ENCODE measurements at regions not wholly inside any gene's neighbourhood (a gene's known extent, or its start where the extent isn't known, plus 50 kb on each side); places are given as distances from the start of the nearest gene placed in this dataset.

GRCh38 chr18:35780937-35781336 is 191.5 kb upstream of the RMP24 start:
- no peak overlapping the region for H2AFZ ChIP-seq (ENCODE audit: low read length)
- DNase-seq (ENCODE audit: low read depth in 2 of 2): no peak
- H3K36me3 ChIP-seq (ENCODE audit: control insufficient read depth, insufficient read depth, low read length): no peaks in the 10 kb centered on the region
- TF ChIP-seq CTCF (conservative IDR thresholded peaks at IDR 0.05 in 1 of 2, IDR thresholded peaks at IDR 0.05 in 1 of 2; ENCODE audit: low read depth in 1 of 2, low read length in 2 of 2): no peak
- TF ChIP-seq EZH2 (IDR thresholded peaks at IDR 0.05; ENCODE audit: low read length, missing control alignments): no peak
- H3K4me3 ChIP-seq (replicated peaks in 1 of 4; ENCODE audit: control extremely low read depth in 1 of 4, insufficient read depth in 1 of 4, low read depth in 3 of 4, low read length in 4 of 4): no peak overlapping the region
- H3K9ac ChIP-seq (ENCODE audit: insufficient read depth, low read length): no peak overlapping the region
- no peaks in the 10 kb centered on the region for H3K9me3 ChIP-seq (ENCODE audit: control insufficient read depth, insufficient read depth, low read depth, low read length)
- no peaks in the 10 kb centered on the region for H3K4me1 ChIP-seq (ENCODE audit: control insufficient read depth, extremely low read depth, insufficient read depth, low read length)
- no peaks in the 10 kb centered on the region for H3K79me2 ChIP-seq (ENCODE audit: control insufficient read depth, insufficient read depth, low read length)
- H3K27ac ChIP-seq (ENCODE audit: insufficient read depth, low read length): no peak overlapping the region
- no peaks in the 10 kb centered on the region for H4K20me1 ChIP-seq (ENCODE audit: control insufficient read depth, extremely low read depth, insufficient read depth, low read length)
- no peaks in the 10 kb centered on the region for H3K27me3 ChIP-seq (ENCODE audit: control insufficient read depth, insufficient read depth, low read length)
- no peak overlapping the region for H3K4me2 ChIP-seq (ENCODE audit: extremely low read depth, insufficient read depth, low read length)

- DNase-seq (ENCODE audit: low read depth in 2 of 2): no peak
- H3K4me1 ChIP-seq (ENCODE audit: control insufficient read depth, extremely low read depth, insufficient read depth, low read length): no peaks in the 10 kb centered on the region
These were observed 189.6 kb upstream of the RMP24 start for GRCh38 chr18:35782926-35783325.

GRCh38 chr18:35786365-35787042 is 186.0 kb upstream of the RMP24 start:
- no peaks in the 10 kb centered on the region for H3K36me3 ChIP-seq (ENCODE audit: control insufficient read depth, insufficient read depth, low read length)
- H3K4me3 ChIP-seq (replicated peaks in 1 of 4; ENCODE audit: control extremely low read depth in 1 of 4, insufficient read depth in 1 of 4, low read depth in 3 of 4, low read length in 4 of 4): no peak overlapping the region
- no peaks in the 10 kb centered on the region for H4K20me1 ChIP-seq (ENCODE audit: control insufficient read depth, extremely low read depth, insufficient read depth, low read length)
- no peaks in the 10 kb centered on the region for H3K4me1 ChIP-seq (ENCODE audit: control insufficient read depth, extremely low read depth, insufficient read depth, low read length)
- H3K9ac ChIP-seq (ENCODE audit: insufficient read depth, low read length): no peak overlapping the region
- H3K79me2 ChIP-seq (ENCODE audit: control insufficient read depth, insufficient read depth, low read length): no peaks in the 10 kb centered on the region
- TF ChIP-seq EZH2 (IDR thresholded peaks at IDR 0.05; ENCODE audit: low read length, missing control alignments) (no peak), CTCF (conservative IDR thresholded peaks at IDR 0.05 in 1 of 2, IDR thresholded peaks at IDR 0.05 in 1 of 2; ENCODE audit: low read depth in 1 of 2, low read length in 2 of 2) (no peak)
- H2AFZ ChIP-seq (ENCODE audit: low read length): no peak overlapping the region
- DNase-seq (ENCODE audit: low read depth in 2 of 2): no peak
- H3K9me3 ChIP-seq (ENCODE audit: control insufficient read depth, insufficient read depth, low read depth, low read length): no peaks in the 10 kb centered on the region
- no peaks in the 10 kb centered on the region for H3K27me3 ChIP-seq (ENCODE audit: control insufficient read depth, insufficient read depth, low read length)
- H3K27ac ChIP-seq (ENCODE audit: insufficient read depth, low read length): no peak overlapping the region
- no peak overlapping the region for H3K4me2 ChIP-seq (ENCODE audit: extremely low read depth, insufficient read depth, low read length)

More at GRCh38 chr18:35782926-35783325, 189.6 kb upstream of the RMP24 start:
- Histone ChIP-seq H3K4me3 (replicated peaks in 1 of 4; ENCODE audit: control extremely low read depth in 1 of 4, insufficient read depth in 1 of 4, low read depth in 3 of 4, low read length in 4 of 4) (no peak overlapping the region), H4K20me1 (ENCODE audit: control insufficient read depth, extremely low read depth, insufficient read depth, low read length) (no peaks in the 10 kb centered on the region), H3K9me3 (ENCODE audit: control insufficient read depth, insufficient read depth, low read depth, low read length) (no peaks in the 10 kb centered on the region), H3K36me3 (ENCODE audit: control insufficient read depth, insufficient read depth, low read length) (no peaks in the 10 kb centered on the region), H3K4me2 (ENCODE audit: extremely low read depth, insufficient read depth, low read length) (no peak overlapping the region), H3K27ac (ENCODE audit: insufficient read depth, low read length) (no peak overlapping the region), H3K27me3 (ENCODE audit: control insufficient read depth, insufficient read depth, low read length) (no peaks in the 10 kb centered on the region), H3K79me2 (ENCODE audit: control insufficient read depth, insufficient read depth, low read length) (no peaks in the 10 kb centered on the region), H3K9ac (ENCODE audit: insufficient read depth, low read length) (no peak overlapping the region), H2AFZ (ENCODE audit: low read length) (no peak overlapping the region)
- TF ChIP-seq EZH2 (IDR thresholded peaks at IDR 0.05; ENCODE audit: low read length, missing control alignments) (no peak), CTCF (conservative IDR thresholded peaks at IDR 0.05 in 1 of 2, IDR thresholded peaks at IDR 0.05 in 1 of 2; ENCODE audit: low read depth in 1 of 2, low read length in 2 of 2) (no peak)
